Ishikawa (cell line): ENCODE measurements at regions not wholly inside any gene's neighbourhood (a gene's known extent, or its start where the extent isn't known, plus 50 kb on each side); places are given as distances from the start of the nearest gene placed in this dataset.

ENCODE experiments used
- CEBPB ChIP-seq: IDR thresholded peaks from 2 replicates; pipeline ENCODE4 v1.6.1; 2012
- CREB1 ChIP-seq: IDR thresholded peaks from 2 replicates; pipeline ENCODE4 v1.6.1; 2012; ENCODE audit warnings: low read depth
- EGR1 ChIP-seq: IDR thresholded peaks from 2 replicates; pipeline ENCODE4 v1.6.1; 2012
- TAF1 ChIP-seq: IDR thresholded peaks from 2 replicates; pipeline ENCODE4 v1.6.1; 2012; ENCODE audit warnings: low read depth, mild to moderate bottlenecking
- TCF12 ChIP-seq: IDR thresholded peaks from 2 replicates; pipeline ENCODE4 v1.6.1; 2012; ENCODE audit warnings: low read depth
- TF ChIP-seq, protein P1 (sequence below): IDR thresholded peaks from 2 replicates; pipeline ENCODE4 v1.6.1; 2012

DNA sequence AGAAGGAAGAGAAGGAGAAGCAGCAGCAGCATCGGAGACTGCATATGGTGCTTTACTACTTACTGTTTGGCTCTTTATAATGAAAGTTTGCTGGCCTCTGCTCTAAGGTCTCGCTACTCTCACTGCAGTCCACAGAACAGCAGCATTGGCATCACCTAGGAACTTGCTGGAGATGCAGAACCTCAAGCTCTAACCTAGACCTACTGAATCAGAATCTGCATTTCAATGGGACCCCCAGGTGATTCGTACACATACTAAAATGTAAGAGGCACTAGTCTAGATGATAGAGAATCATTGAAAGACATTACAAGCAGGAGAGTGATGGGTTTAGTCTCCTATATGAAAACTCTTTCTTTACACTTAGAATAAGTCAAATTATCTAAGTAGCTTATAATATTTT, 270.6 kb downstream of the KLF5 start:
- TF ChIP-seq, protein P1, sequence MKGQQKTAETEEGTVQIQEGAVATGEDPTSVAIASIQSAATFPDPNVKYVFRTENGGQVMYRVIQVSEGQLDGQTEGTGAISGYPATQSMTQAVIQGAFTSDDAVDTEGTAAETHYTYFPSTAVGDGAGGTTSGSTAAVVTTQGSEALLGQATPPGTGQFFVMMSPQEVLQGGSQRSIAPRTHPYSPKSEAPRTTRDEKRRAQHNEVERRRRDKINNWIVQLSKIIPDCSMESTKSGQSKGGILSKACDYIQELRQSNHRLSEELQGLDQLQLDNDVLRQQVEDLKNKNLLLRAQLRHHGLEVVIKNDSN = no peak
- TF ChIP-seq CREB1 = no peak
- no peak for TF ChIP-seq EGR1
- TF ChIP-seq TCF12 = no peak
- no peak for TF ChIP-seq CEBPB
- TF ChIP-seq TAF1 = no peak
